DMS153 treated with DMSO at 0.1 percent for 48 hours (cell line): ENCODE measurements at regions not wholly inside any gene's neighbourhood (a gene's known extent, or its start where the extent isn't known, plus 50 kb on each side); places are given as distances from the start of the nearest gene placed in this dataset.
A peak's percentile ranks its signal among the peaks of the same experiment; 100 is the strongest.
"Not testable (repeated sequence)": the region's sequence is repeated elsewhere in the genome, so short reads cannot be mapped to it uniquely, and the experiment has no call there.

ENCODE experiments used
- DNase-seq: peaks from one replicate; lab custom pipeline; 2025; ENCODE audit not compliant: unreplicated experiment; lab: John Stamatoyannopoulos, UW

DNA sequence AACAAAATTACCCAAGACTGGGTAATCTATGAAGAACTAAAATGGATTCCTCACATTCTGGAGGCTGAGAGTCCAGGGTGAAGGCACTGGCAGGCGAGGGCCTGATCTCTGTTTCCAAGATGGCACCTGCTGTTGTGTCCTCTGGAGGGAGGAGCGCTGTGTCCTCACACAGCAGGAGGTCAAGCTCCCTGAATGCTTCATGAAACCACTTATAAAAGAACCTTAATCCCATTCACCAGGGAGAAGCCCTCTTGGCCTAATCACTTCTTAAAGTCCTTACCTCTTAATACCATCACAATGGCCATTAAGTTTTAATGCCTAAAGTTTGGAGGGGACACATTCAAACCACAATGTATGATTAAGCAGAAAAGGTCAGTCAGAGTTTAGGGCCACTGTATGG lies 172.4 kb downstream of the EMP1 start:
- no peak for DNase-seq

DNA sequence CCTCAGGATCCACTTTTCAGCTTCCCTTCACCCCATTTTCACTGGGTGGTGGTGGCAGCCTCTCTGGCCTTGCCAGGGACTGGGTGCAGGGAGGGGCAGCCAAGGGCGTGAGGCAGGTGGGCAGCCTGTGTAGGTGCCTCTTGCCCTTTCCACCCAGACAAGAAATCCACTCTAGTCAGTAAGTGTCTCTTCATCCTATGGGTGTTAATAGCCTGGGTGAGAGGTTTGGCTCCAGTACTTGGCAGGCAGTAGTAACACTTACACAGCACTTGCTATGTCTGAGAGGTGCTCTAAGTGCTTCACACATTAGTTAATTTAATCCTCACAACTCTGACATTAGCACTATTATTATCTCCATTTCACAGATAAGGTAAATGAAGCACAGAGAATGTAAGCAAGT lies 171.9 kb downstream of the EMP1 start:
- DNase-seq, result no peak

- no peak for DNase-seq
Measured at GRCh38 chr12:13367973-13368372, 171.4 kb downstream of the EMP1 start.

GRCh38 chr12:13365748-13366366 lies 169.3 kb downstream of the EMP1 start:
- no peak for DNase-seq

- DNase-seq, result peak; percentile 16
Measured at GRCh38 chr12:13362260-13362841, 165.8 kb downstream of the EMP1 start.

- DNase-seq, result no peak
Measured at GRCh38 chr12:13359636-13360035, 163.1 kb downstream of the EMP1 start.

DNA sequence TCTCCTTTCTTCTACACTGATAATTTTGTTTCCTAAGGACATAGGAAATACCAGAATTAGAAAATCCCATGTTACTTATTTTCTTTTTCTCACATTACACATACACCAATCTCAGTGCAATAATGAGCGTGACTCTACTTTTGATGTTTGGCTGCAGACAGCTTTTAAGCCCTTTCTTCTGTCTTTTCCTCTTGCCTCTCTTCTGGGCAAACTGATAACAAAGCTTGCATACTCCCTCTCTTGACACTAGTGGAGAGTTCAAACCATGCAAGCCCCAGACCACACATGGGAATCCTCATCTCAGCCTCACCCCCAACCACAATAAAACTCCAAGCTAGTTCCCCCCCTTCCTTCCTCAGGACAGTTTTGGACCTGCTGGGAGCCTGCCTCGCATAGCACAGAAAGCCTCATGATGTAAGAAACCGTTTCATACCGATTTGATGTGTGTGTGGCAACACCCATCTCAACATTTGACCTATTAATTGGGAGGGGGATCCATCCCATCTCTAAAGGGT lies 161.9 kb downstream of the EMP1 start:
- no peak for DNase-seq

GRCh38 chr12:13350946-13351345 lies 154.4 kb downstream of the EMP1 start:
- DNase-seq, result no peak

DNA sequence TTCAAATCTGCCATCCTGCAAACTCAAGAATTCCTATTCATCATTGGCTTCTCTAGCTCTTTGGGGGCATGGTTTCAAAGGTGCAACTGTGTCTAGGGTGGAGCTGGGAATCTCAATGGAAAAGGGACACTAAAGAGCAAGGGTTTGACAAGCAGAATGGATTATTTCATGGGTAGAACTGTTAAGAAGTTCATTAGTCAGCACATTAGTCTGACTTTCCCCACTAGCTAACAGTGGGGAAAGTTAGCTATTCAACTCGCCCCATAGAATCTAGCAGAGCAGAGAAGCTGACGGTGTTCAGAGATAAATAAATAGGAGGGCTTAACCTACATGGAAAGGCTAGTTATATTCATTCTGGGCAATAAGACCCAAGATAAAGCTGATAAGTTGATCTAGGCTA lies 153.9 kb downstream of the EMP1 start:
- DNase-seq, result no peak

GRCh38 chr12:13348464-13348863 lies 151.9 kb downstream of the EMP1 start:
- no peak for DNase-seq

- DNase-seq, result no peak
Measured at GRCh38 chr12:13347241-13348043, 150.9 kb downstream of the EMP1 start.

- no peak for DNase-seq
Measured at GRCh38 chr12:13345722-13346121, 149.2 kb downstream of the EMP1 start.

- no peak for DNase-seq
Measured at GRCh38 chr12:13343375-13343774, 146.8 kb downstream of the EMP1 start.

DNA sequence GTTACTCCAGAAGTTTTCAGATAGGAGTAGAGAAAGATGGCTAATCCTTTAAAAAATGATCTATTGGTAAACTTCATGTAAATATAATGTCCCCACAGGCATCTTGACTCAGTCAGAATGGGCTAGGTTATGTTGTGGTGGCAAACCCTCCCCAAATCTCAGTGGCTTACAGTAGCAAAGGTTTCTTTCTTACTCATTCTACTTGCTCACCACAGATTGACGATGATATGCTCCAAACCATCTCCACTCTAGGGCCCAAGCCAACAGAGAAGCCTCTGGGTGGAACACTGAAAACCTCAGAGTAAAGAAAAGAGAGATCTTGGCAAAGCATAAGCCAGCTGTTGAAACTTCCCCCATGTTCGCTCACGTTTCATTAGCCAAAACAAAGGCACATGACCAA lies 146.4 kb downstream of the EMP1 start:
- no peak for DNase-seq

GRCh38 chr12:13340149-13340548 lies 143.6 kb downstream of the EMP1 start:
- DNase-seq, result no peak

GRCh38 chr12:13339538-13339937 lies 143.0 kb downstream of the EMP1 start:
- no peak for DNase-seq

DNA sequence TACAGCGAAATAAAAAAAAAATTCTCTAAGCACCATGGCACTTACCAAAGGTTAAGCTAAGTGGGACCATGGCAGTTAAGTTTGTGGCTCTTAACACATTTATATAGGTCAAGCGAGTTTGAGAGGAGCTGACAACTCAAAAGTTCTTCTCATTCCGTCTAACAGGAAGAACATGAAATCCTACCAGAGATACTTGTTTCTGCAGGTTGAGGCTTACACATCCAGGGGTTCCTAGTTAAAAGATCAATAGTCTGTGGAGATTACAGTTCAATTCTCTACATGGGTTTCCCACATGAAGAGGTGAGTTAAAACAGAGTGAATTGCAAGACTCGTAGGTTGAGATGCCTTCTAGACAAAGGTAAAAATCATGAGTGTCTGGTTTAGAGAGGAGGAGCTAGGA lies 142.6 kb downstream of the EMP1 start:
- no peak for DNase-seq

GRCh38 chr12:13337791-13338190 lies 141.3 kb downstream of the EMP1 start:
- DNase-seq, result no peak

GRCh38 chr12:13336216-13336615 lies 139.7 kb downstream of the EMP1 start:
- no peak for DNase-seq

- no peak for DNase-seq
Measured at GRCh38 chr12:13328535-13328934, 132.0 kb downstream of the EMP1 start.

- peak; percentile 4 for DNase-seq
Measured at GRCh38 chr12:13326076-13326475, 129.6 kb downstream of the EMP1 start.

DNA sequence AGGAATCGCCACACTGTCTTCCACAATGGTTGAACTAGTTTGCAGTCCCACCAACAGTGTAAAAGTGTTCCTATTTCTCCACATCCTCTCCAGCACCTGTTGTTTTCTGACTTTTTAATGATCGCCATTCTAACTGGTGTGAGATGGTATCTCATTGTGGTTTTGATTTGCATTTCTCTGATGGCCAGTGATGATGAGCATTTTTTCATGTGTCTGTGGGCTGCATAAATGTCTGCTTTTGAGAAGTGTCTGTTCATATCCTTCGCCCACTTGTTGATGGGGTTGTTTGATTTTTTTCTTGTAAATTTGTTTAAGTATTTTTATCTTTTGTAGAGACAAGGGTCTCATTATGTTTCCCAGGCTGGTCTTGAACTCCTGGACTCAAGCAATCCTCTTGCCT lies 128.5 kb downstream of the EMP1 start:
- DNase-seq, result not testable (repeated sequence)
